ENCODE measurements at regions not wholly inside any gene's neighbourhood (a gene's known extent, or its start where the extent isn't known, plus 50 kb on each side); places are given as distances from the start of the nearest gene placed in this dataset.

GRCh38 chr2:64404002-64404731, 49.8 kb upstream of the LGALSL start:
- no peak overlapping the region; the same call in 1 of the 2 replicates for H3K4me3 ChIP-seq
- peak; percentile 89 for DNase-seq

More at GRCh38 chr2:64404002-64404731, 49.8 kb upstream of the LGALSL start:
- H3K36me3 ChIP-seq = no peaks in the 10 kb centered on the region
- H3K27me3 ChIP-seq = no peaks in the 10 kb centered on the region
- no peaks in the 10 kb centered on the region for H3K9me3 ChIP-seq

All from MG63 (cell line).